MM.1S (cell line): ENCODE measurements at regions not wholly inside any gene's neighbourhood (a gene's known extent, or its start where the extent isn't known, plus 50 kb on each side); places are given as distances from the start of the nearest gene placed in this dataset.

Source experiments
- DNase-seq: peaks from one replicate; pipeline ENCODE4 v3.0.0-alpha.2; 2015
- H2AFZ ChIP-seq: fragments of 300-600 bp; sonication (generic); 2 replicates; pipeline ENCODE4 v1.6.0; 2016; ENCODE audit warnings: antibody characterized with exemption, low read length
- H3F3A ChIP-seq: fragments of 300-600 bp; sonication (generic); 2 replicates; pipeline ENCODE4 v1.6.1; 2016; ENCODE audit warnings: mild to moderate bottlenecking, antibody characterized with exemption, low read length, moderate library complexity, mixed read lengths; ENCODE audit not compliant: insufficient read depth
- H3K27ac ChIP-seq: fragments of 300-600 bp; sonication (generic); 2 replicates; pipeline ENCODE4 v1.5.1; 2016; ENCODE audit warnings: mild to moderate bottlenecking, low read length
- H3K27me3 ChIP-seq: fragments of 300-600 bp; sonication (generic); replicated peaks from 2 replicates; pipeline ENCODE4 v1.6.0; 2016; ENCODE audit warnings: low read length; ENCODE audit not compliant: insufficient read depth
- H3K36me3 ChIP-seq: fragments of 300-600 bp; sonication (generic); replicated peaks from 2 replicates; pipeline ENCODE4 v1.6.1; 2016; ENCODE audit warnings: mild to moderate bottlenecking, low read length, mixed read lengths; ENCODE audit not compliant: insufficient read depth
- H3K4me1 ChIP-seq: fragments of 300-600 bp; sonication (generic); 2 replicates; pipeline ENCODE4 v1.6.1; 2016; ENCODE audit warnings: low read length, mixed read lengths
- H3K4me2 ChIP-seq: fragments of 300-600 bp; sonication (generic); 2 replicates; pipeline ENCODE4 v1.6.0; 2016; ENCODE audit warnings: low read depth, low read length
- H3K4me3 ChIP-seq: fragments of 300-600 bp; sonication (generic); 2 replicates; pipeline ENCODE4 v1.5.1; 2016; ENCODE audit warnings: low read length, mixed read lengths
- H3K79me2 ChIP-seq: fragments of 300-600 bp; sonication (generic); 2 replicates; pipeline ENCODE4 v1.6.1; 2016; ENCODE audit warnings: mixed run types, low read length, mixed read lengths
- H3K9ac ChIP-seq: fragments of 300-600 bp; sonication (generic); 2 replicates; pipeline ENCODE4 v1.6.1; 2016; ENCODE audit warnings: low read length, mixed read lengths
- H3K9me2 ChIP-seq: fragments of 300-600 bp; sonication (generic); replicated peaks from 2 replicates; pipeline ENCODE4 v1.6.1; 2016; ENCODE audit warnings: mild to moderate bottlenecking, low read length, mixed read lengths; ENCODE audit not compliant: insufficient read depth
- H3K9me3 ChIP-seq: fragments of 300-600 bp; sonication (generic); replicated peaks from 2 replicates; pipeline ENCODE4 v1.6.1; 2016; ENCODE audit warnings: mild to moderate bottlenecking, low read length, mixed read lengths; ENCODE audit not compliant: insufficient read depth
- H4K20me1 ChIP-seq: fragments of 300-600 bp; sonication (generic); 2 replicates; pipeline ENCODE4 v1.6.1; 2016; ENCODE audit warnings: mild to moderate bottlenecking, low read length, moderate library complexity, mixed read lengths; ENCODE audit not compliant: insufficient read depth
- CTCF ChIP-seq: fragments of 300-600 bp; sonication (generic); IDR thresholded peaks from 2 replicates; pipeline ENCODE4 v1.5.1; 2016; ENCODE audit warnings: antibody characterized with exemption, low read length, mixed read lengths
- EZH2 ChIP-seq: fragments of 300-600 bp; sonication (generic); optimal IDR thresholded peaks from 2 replicates; pipeline ENCODE3; 2017; ENCODE audit warnings: low read depth, mild to moderate bottlenecking, antibody characterized with exemption, low read length, mixed read lengths
- EZH2phosphoT487 ChIP-seq: fragments of 300-600 bp; sonication (generic); IDR thresholded peaks from 2 replicates; pipeline ENCODE4 v1.6.1; 2018; ENCODE audit warnings: antibody characterized with exemption, low read length

GRCh38 chr16:73265935-73266334 lies 218.0 kb upstream of the ZFHX3 start:
- Histone ChIP-seq H3K36me3 (no peaks in the 10 kb centered on the region), H3K9me3 (no peaks in the 10 kb centered on the region), H4K20me1 (no peaks in the 10 kb centered on the region), H3K4me2 (no peak overlapping the region), H3K79me2 (no peaks in the 10 kb centered on the region), H2AFZ (no peak overlapping the region), H3K4me3 (no peak overlapping the region), H3K27me3 (no peaks in the 10 kb centered on the region), H3K27ac (no peak overlapping the region), H3K4me1 (no peaks in the 10 kb centered on the region), H3K9me2 (no peaks in the 10 kb centered on the region), H3F3A (no peaks in the 10 kb centered on the region), H3K9ac (no peak overlapping the region)
- TF ChIP-seq EZH2 (no peak), CTCF (no peak), EZH2phosphoT487 (no peak)
- no peak for DNase-seq

GRCh38 chr16:73265124-73265837 lies 217.4 kb upstream of the ZFHX3 start:
- Histone ChIP-seq H3K9me2 (no peaks in the 10 kb centered on the region), H3K9ac (no peak overlapping the region), H3K4me3 (no peak overlapping the region), H3K4me1 (no peaks in the 10 kb centered on the region), H3K27ac (no peak overlapping the region), H3K9me3 (no peaks in the 10 kb centered on the region), H3F3A (no peaks in the 10 kb centered on the region), H3K36me3 (no peaks in the 10 kb centered on the region), H2AFZ (no peak overlapping the region), H3K4me2 (no peak overlapping the region), H3K27me3 (no peaks in the 10 kb centered on the region), H4K20me1 (no peaks in the 10 kb centered on the region), H3K79me2 (no peaks in the 10 kb centered on the region)
- TF ChIP-seq CTCF (no peak), EZH2 (no peak), EZH2phosphoT487 (no peak)
- DNase-seq, result no peak

GRCh38 chr16:73262931-73263330 lies 215.0 kb upstream of the ZFHX3 start:
- DNase-seq, result no peak
- Histone ChIP-seq H3K27me3 (no peaks in the 10 kb centered on the region), H3K9me2 (no peaks in the 10 kb centered on the region), H2AFZ (no peak overlapping the region), H3K4me2 (no peak overlapping the region), H3F3A (no peaks in the 10 kb centered on the region), H3K4me3 (no peak overlapping the region), H3K4me1 (no peaks in the 10 kb centered on the region), H3K9me3 (no peaks in the 10 kb centered on the region), H4K20me1 (no peaks in the 10 kb centered on the region), H3K79me2 (no peaks in the 10 kb centered on the region), H3K27ac (no peak overlapping the region), H3K36me3 (no peaks in the 10 kb centered on the region), H3K9ac (no peak overlapping the region)
- TF ChIP-seq EZH2phosphoT487 (no peak), CTCF (no peak), EZH2 (no peak)
